ENCODE measurements at regions not wholly inside any gene's neighbourhood (a gene's known extent, or its start where the extent isn't known, plus 50 kb on each side); places are given as distances from the start of the nearest gene placed in this dataset.

DNA sequence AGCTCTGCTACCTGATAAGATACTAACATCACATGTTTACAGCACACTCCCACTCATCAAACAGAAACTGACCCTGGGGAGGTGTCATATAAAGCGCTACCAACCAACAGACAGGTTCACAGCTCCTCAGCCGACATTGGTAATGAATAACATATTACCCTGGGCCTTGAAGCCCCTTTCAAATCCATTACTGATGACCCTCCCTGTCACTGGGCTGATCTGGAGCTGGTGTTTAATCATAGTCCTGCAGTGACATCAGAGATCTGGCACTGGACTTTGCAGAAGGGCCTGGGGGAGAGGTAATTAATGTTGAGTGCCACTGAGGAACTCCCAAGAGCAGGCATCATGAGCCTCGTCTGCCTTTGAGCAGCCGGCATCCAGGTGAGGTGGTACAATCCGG is 306.5 kb upstream of the NFE2L3 start:
- peak overlapping the region; percentile 23 for H3K27ac Mint-ChIP-seq
- no peaks in the 10 kb centered on the region for H3K9me3 Mint-ChIP-seq
- TF ChIP-seq CTCF (conservative IDR thresholded peaks at IDR 0.05) = no peak
- H3K36me3 Mint-ChIP-seq = no peaks in the 10 kb centered on the region
- DNase-seq (ENCODE audit: extremely low spot score, unreplicated experiment) = no peak
- H3K4me3 Mint-ChIP-seq = no peak overlapping the region
- peaks cover 46% of the 10 kb centered on the region for H3K27me3 Mint-ChIP-seq
- peaks cover 68% of the 10 kb centered on the region for H3K4me1 Mint-ChIP-seq (ENCODE audit: unreplicated experiment)

- H3K27me3 Mint-ChIP-seq = peaks cover 49% of the 10 kb centered on the region
- peak overlapping the region; percentile 73 for H3K27ac Mint-ChIP-seq
- no peaks in the 10 kb centered on the region for H3K9me3 Mint-ChIP-seq
- no peaks in the 10 kb centered on the region for H3K36me3 Mint-ChIP-seq
- H3K4me3 Mint-ChIP-seq = peak overlapping the region; percentile 13
- TF ChIP-seq CTCF (conservative IDR thresholded peaks at IDR 0.05) = no peak
- no peak for DNase-seq (ENCODE audit: extremely low spot score, unreplicated experiment)
- peaks cover 78% of the 10 kb centered on the region for H3K4me1 Mint-ChIP-seq (ENCODE audit: unreplicated experiment)
Measured at GRCh38 chr7:25846722-25847121, 305.3 kb upstream of the NFE2L3 start.

DNA sequence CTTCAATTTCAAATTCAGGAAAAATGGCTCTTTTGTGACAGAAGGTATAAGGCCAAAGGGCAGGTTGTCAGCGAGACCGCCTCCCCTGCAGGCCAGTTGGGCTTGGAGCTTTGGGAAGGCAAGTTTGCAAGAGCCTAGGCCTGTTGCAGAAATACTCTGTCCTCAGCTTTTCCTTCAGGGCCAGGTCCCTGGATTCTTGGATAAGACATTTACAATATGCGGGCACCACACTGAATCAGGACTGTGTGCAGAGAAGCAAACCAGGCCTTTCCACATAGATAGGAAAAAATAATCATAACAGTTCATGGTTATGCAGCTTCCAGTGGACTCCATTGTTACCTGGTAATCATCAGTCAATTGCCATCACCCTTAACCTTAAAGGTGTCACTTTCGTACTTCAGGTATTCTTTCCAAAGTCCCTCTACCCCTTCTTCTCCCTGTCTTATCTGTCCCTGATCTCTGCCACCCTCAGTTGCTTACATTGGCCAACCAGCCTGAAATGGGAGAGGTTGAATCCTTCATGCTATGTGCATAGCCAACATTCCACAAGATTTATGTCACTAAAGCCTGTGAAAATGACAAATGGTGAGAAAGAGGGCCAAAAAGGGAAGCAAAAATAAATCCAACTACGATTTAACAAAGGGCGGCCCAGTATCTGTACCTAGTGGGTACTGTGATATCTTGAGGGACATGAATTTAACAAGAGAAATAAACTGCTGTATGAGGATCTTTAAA is 304.5 kb upstream of the NFE2L3 start:
- Mint-ChIP-seq H3K27me3 (peaks cover 47% of the 10 kb centered on the region), H3K27ac (peak overlapping the region; percentile 73), H3K36me3 (no peaks in the 10 kb centered on the region), H3K4me3 (peak overlapping the region; percentile 26), H3K4me1 (ENCODE audit: unreplicated experiment) (peaks cover 73% of the 10 kb centered on the region), H3K9me3 (no peaks in the 10 kb centered on the region)
- TF ChIP-seq CTCF (conservative IDR thresholded peaks at IDR 0.05) = no peak
- DNase-seq (ENCODE audit: extremely low spot score, unreplicated experiment) = no peak

DNA sequence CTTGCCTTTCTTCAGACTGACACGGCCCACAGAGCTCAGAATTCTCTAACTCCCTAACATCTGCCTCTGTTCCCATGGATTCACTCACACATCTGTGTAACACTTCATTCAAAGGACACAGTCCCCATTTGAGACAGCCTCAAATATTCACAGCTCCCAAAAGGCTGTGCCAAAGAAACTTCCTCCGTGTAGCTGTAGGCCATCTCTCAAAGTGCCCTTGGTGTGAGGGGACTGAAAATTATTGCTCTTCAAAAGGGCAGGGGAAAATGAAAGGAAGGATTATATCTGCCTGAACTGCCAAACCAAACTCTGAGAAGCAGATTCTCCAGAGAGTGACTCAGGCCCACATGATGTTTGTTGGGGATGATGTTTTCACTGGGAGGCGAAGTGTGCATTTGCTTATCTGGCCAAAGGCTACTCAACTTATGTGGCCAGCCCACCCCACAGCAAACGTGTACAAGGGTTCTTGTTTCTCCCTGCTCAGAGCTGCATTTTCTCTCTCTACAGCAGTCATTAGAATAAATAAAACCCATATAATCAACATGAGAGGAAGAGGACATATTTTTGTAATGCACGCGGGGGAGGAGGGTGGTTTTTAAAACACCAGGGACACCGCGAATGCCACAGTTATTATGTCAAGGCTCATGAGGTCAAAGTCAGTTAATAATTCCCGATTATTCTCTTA is 302.4 kb upstream of the NFE2L3 start:
- H3K36me3 Mint-ChIP-seq = no peaks in the 10 kb centered on the region
- no peak for DNase-seq (ENCODE audit: extremely low spot score, unreplicated experiment)
- H3K4me1 Mint-ChIP-seq (ENCODE audit: unreplicated experiment) = peaks cover 72% of the 10 kb centered on the region
- no peak for TF ChIP-seq CTCF (conservative IDR thresholded peaks at IDR 0.05)
- peak overlapping the region; percentile 24 for H3K27ac Mint-ChIP-seq
- peak overlapping the region; percentile 26 for H3K4me3 Mint-ChIP-seq
- peaks cover 51% of the 10 kb centered on the region for H3K27me3 Mint-ChIP-seq
- no peaks in the 10 kb centered on the region for H3K9me3 Mint-ChIP-seq

DNA sequence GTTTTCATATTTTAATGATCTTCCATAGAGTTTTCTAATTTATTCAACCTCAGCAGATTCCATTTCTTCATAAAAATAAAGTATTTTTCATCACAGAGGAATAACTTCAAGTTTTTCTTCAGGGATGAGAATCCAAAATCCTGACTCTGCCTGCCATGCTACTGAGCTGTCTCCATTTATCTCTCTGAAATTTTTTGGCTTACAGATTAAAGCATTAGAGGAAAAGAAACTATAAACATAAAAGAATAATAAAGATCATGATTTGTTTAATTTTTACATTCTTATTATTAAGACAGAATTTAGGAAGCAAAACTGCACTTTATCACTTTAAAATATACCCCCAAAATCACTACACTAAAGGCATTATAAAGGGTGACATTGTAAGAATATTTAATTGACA is 301.8 kb upstream of the NFE2L3 start:
- peaks cover 49% of the 10 kb centered on the region for H3K27me3 Mint-ChIP-seq
- DNase-seq (ENCODE audit: extremely low spot score, unreplicated experiment) = no peak
- H3K36me3 Mint-ChIP-seq = no peaks in the 10 kb centered on the region
- peaks cover 68% of the 10 kb centered on the region for H3K4me1 Mint-ChIP-seq (ENCODE audit: unreplicated experiment)
- H3K4me3 Mint-ChIP-seq = no peak overlapping the region
- no peak for TF ChIP-seq CTCF (conservative IDR thresholded peaks at IDR 0.05)
- H3K9me3 Mint-ChIP-seq = no peaks in the 10 kb centered on the region
- no peak overlapping the region for H3K27ac Mint-ChIP-seq
